ENCODE measurements at regions not wholly inside any gene's neighbourhood (a gene's known extent, or its start where the extent isn't known, plus 50 kb on each side); places are given as distances from the start of the nearest gene placed in this dataset.

- no peaks in the 10 kb centered on the region for H3K9me3 ChIP-seq (ENCODE audit: severe bottlenecking)
- TF ChIP-seq, protein P1, sequence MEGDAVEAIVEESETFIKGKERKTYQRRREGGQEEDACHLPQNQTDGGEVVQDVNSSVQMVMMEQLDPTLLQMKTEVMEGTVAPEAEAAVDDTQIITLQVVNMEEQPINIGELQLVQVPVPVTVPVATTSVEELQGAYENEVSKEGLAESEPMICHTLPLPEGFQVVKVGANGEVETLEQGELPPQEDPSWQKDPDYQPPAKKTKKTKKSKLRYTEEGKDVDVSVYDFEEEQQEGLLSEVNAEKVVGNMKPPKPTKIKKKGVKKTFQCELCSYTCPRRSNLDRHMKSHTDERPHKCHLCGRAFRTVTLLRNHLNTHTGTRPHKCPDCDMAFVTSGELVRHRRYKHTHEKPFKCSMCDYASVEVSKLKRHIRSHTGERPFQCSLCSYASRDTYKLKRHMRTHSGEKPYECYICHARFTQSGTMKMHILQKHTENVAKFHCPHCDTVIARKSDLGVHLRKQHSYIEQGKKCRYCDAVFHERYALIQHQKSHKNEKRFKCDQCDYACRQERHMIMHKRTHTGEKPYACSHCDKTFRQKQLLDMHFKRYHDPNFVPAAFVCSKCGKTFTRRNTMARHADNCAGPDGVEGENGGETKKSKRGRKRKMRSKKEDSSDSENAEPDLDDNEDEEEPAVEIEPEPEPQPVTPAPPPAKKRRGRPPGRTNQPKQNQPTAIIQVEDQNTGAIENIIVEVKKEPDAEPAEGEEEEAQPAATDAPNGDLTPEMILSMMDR (IDR thresholded peaks at IDR 0.05; ENCODE audit: low read depth, low read length): no peak
- no peaks in the 10 kb centered on the region for H3K36me3 ChIP-seq
- H3K27me3 ChIP-seq (ENCODE audit: insufficient read depth, low read depth, severe bottlenecking): peaks cover 4% of the 10 kb centered on the region
- H3K27ac ChIP-seq: no peak overlapping the region
- no peak for DNase-seq
- H3K4me3 ChIP-seq (ENCODE audit: low read depth, low read length): no peak overlapping the region
Measured at GRCh38 chr12:115233891-115234543, 550.0 kb upstream of the TBX3 start.

- TF ChIP-seq, protein P1 (IDR thresholded peaks at IDR 0.05; ENCODE audit: low read depth, low read length): no peak
- H3K36me3 ChIP-seq: no peaks in the 10 kb centered on the region
- H3K27ac ChIP-seq: no peak overlapping the region
- DNase-seq: no peak
- no peaks in the 10 kb centered on the region for H3K9me3 ChIP-seq (ENCODE audit: severe bottlenecking)
- peaks cover 10% of the 10 kb centered on the region for H3K27me3 ChIP-seq (ENCODE audit: insufficient read depth, low read depth, severe bottlenecking)
- H3K4me3 ChIP-seq (ENCODE audit: low read depth, low read length): no peak overlapping the region
Measured at GRCh38 chr12:115232455-115233156, 548.6 kb upstream of the TBX3 start.

DNA sequence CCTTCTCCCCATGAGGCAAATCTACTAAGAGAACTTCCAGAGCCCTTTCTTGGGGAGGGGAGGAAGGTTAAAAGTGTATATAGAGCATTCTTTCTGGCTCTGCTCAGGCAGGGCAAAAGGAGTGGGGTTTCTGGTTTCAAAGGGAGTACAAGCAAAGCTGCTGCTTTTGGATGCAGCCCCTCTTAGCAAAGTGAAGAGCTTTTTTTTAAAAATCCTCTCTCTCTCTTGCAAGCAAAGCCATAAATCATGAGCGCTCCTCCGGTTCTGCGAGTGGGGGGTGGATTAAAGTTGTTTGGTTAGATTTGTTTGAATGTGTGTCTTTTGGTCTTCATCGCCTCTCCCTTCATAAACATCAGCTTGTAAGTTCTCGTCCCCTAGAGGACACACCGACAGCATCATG lies 546.6 kb upstream of the TBX3 start:
- no peaks in the 10 kb centered on the region for H3K36me3 ChIP-seq
- H3K4me3 ChIP-seq (ENCODE audit: low read depth, low read length): no peak overlapping the region
- TF ChIP-seq, protein P1 (IDR thresholded peaks at IDR 0.05; ENCODE audit: low read depth, low read length): no peak
- H3K27me3 ChIP-seq (ENCODE audit: insufficient read depth, low read depth, severe bottlenecking): peaks cover 6% of the 10 kb centered on the region
- no peak overlapping the region for H3K27ac ChIP-seq
- no peaks in the 10 kb centered on the region for H3K9me3 ChIP-seq (ENCODE audit: severe bottlenecking)
- DNase-seq: no peak

DNA sequence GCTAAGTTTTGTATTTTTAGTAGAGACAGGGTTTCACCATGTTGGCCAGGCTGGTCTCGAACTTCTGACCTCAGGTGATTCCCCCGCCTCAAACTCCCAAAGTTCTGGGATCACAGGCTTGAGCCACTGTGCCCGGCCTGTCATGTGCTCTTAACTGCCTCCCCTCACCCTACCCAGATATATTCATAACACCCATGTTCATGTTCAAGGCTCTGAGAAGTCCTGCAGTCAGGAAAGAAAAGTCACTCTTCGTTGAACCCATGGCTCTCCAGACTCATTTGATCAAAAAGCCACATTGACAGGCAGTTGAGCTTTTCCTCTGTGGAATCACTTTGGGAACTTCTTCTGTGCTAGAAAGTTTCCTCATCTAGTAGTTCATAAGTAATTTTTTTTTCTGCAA lies 545.5 kb upstream of the TBX3 start:
- no peak overlapping the region for H3K27ac ChIP-seq
- no peaks in the 10 kb centered on the region for H3K9me3 ChIP-seq (ENCODE audit: severe bottlenecking)

DNA sequence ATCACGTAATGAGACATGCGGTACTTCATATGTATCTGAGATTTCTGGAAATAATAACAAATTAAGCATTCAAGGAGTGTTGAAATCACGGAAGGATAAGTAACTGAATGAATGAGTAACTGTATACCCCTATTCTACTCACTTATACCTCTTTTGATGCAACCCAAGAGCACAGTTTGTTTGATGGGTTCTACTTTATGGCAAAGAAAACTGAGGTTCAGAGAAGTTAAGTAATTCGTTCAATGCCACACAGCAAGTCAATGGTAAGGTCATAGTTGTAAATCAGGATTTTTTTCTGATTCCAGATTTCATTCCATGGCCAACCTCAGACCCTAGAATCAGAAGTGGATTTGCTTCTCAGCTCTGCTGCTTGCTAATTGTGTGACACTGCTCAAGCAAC lies 544.5 kb upstream of the TBX3 start:
- Histone ChIP-seq H3K4me3 (ENCODE audit: low read depth, low read length) (no peak overlapping the region), H3K36me3 (no peaks in the 10 kb centered on the region), H3K27me3 (ENCODE audit: insufficient read depth, low read depth, severe bottlenecking) (peaks cover 6% of the 10 kb centered on the region), H3K9me3 (ENCODE audit: severe bottlenecking) (no peaks in the 10 kb centered on the region), H3K27ac (no peak overlapping the region)
- TF ChIP-seq, protein P1 (IDR thresholded peaks at IDR 0.05; ENCODE audit: low read depth, low read length): no peak
- DNase-seq: no peak

More for the DNA sequence above, 545.5 kb upstream of the TBX3 start:
- Histone ChIP-seq H3K27me3 (ENCODE audit: insufficient read depth, low read depth, severe bottlenecking) (peaks cover 6% of the 10 kb centered on the region), H3K4me3 (ENCODE audit: low read depth, low read length) (no peak overlapping the region), H3K36me3 (no peaks in the 10 kb centered on the region)
- DNase-seq: no peak
- TF ChIP-seq, protein P1 (IDR thresholded peaks at IDR 0.05; ENCODE audit: low read depth, low read length): no peak

Measured in WERI-Rb-1 (cell line).